Activated T-cell treated with anti-CD3 and anti-CD28 coated beads for 48 hours (primary cell): ENCODE measurements at regions not wholly inside any gene's neighbourhood (a gene's known extent, or its start where the extent isn't known, plus 50 kb on each side); places are given as distances from the start of the nearest gene placed in this dataset.

ENCODE experiments used
- DNase-seq: peaks from one replicate; pipeline ENCODE4 v3.0.0-alpha.2; 2020; ENCODE audit warnings: low read depth

- DNase-seq: no peak
Measured at GRCh38 chr11:69378303-69379141, 84.6 kb downstream of the MYEOV start.

GRCh38 chr11:69380451-69380901, 86.5 kb downstream of the MYEOV start:
- no peak for DNase-seq

GRCh38 chr11:69380921-69381581, 87.1 kb downstream of the MYEOV start:
- DNase-seq: no peak

- DNase-seq: no peak
Measured at GRCh38 chr11:69381681-69382130, 87.8 kb downstream of the MYEOV start.

- DNase-seq: no peak
Measured at GRCh38 chr11:69382131-69383128, 88.5 kb downstream of the MYEOV start.

GRCh38 chr11:69383372-69384250, 89.7 kb downstream of the MYEOV start:
- DNase-seq: no peak

- DNase-seq: no peak
Measured at GRCh38 chr11:69384251-69385143, 90.5 kb downstream of the MYEOV start.

GRCh38 chr11:69385144-69385820, 91.3 kb downstream of the MYEOV start:
- no peak for DNase-seq

GRCh38 chr11:69385832-69386427, 92.0 kb downstream of the MYEOV start:
- no peak for DNase-seq

- DNase-seq: no peak
Measured at GRCh38 chr11:69386594-69387408, 92.8 kb downstream of the MYEOV start.

GRCh38 chr11:69387409-69387885, 93.5 kb downstream of the MYEOV start:
- no peak for DNase-seq

GRCh38 chr11:69388210-69388609, 93.3 kb upstream of the LINC01488 start:
- no peak for DNase-seq

- DNase-seq: no peak
Measured at GRCh38 chr11:69388661-69389060, 92.8 kb upstream of the LINC01488 start.

GRCh38 chr11:69390561-69390960, 90.9 kb upstream of the LINC01488 start:
- DNase-seq: no peak

GRCh38 chr11:69391192-69392103, 90.0 kb upstream of the LINC01488 start:
- no peak for DNase-seq

- DNase-seq: no peak
Measured at GRCh38 chr11:69392104-69392653, 89.3 kb upstream of the LINC01488 start.
